ENCODE measurements at regions not wholly inside any gene's neighbourhood (a gene's known extent, or its start where the extent isn't known, plus 50 kb on each side); places are given as distances from the start of the nearest gene placed in this dataset.

DNA sequence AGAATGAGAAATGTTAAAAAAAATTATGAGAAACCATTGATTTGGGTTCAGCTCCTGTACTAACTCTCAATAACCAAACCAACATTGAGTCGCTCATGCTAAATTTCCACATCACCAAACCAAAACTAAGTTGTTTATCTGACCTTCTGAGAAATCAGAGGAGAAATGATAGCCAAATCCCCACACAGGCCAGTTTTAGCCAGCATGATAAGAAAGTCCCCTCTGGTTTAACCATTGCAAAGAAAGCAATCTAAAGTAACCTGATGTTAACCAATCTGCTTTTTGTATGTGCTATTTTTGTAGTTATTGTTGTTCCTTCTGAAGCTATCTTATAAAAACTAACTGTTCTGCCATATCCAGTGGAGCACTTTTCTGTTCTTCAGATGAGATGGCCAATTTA is 599.7 kb downstream of the SLC16A7 start:
- no peaks in the 10 kb centered on the region for H3K9me3 ChIP-seq
- no peaks in the 10 kb centered on the region for H3K4me1 ChIP-seq
- H3K27me3 ChIP-seq = no peaks in the 10 kb centered on the region
- no peaks in the 10 kb centered on the region for H3K36me3 ChIP-seq
- no peak overlapping the region for H3K27ac ChIP-seq
- 94 to 95% methylated on average over 1 of the region's 1 CpG for WGBS, 2 donors
- H3K4me3 ChIP-seq = no peak overlapping the region
- TF ChIP-seq EP300 (IDR thresholded peaks at IDR 0.05) (no peak), POLR2AphosphoS5 (IDR thresholded peaks at IDR 0.05) (no peak), POLR2A (IDR thresholded peaks at IDR 0.05) (no peak), CTCF (IDR thresholded peaks at IDR 0.05) (no peak)
- DNase-seq = no peak
- intact Hi-C loops (cut with DNase I) = no loop called here

- H3K27me3 ChIP-seq = no peaks in the 10 kb centered on the region
- intact Hi-C loops (cut with DNase I) = no loop called here
- no peaks in the 10 kb centered on the region for H3K4me1 ChIP-seq
- no peak overlapping the region for H3K27ac ChIP-seq
- WGBS, 2 donors = 94 to 95% methylated on average over 10 of the region's 10 CpGs
- no peaks in the 10 kb centered on the region for H3K36me3 ChIP-seq
- H3K4me3 ChIP-seq = no peak overlapping the region
- TF ChIP-seq CTCF (IDR thresholded peaks at IDR 0.05) (no peak), POLR2AphosphoS5 (IDR thresholded peaks at IDR 0.05) (no peak), POLR2A (IDR thresholded peaks at IDR 0.05) (no peak), EP300 (IDR thresholded peaks at IDR 0.05) (no peak)
- no peak for DNase-seq
- H3K9me3 ChIP-seq = no peaks in the 10 kb centered on the region
Observed at GRCh38 chr12:60196366-60196765, 600.5 kb downstream of the SLC16A7 start.

GRCh38 chr12:60197589-60197988 is 601.8 kb downstream of the SLC16A7 start:
- DNase-seq = no peak
- no peaks in the 10 kb centered on the region for H3K9me3 ChIP-seq
- intact Hi-C loops (cut with DNase I) = no loop called here
- H3K4me1 ChIP-seq = no peaks in the 10 kb centered on the region
- no peak overlapping the region for H3K4me3 ChIP-seq
- H3K27ac ChIP-seq = no peak overlapping the region
- no peaks in the 10 kb centered on the region for H3K36me3 ChIP-seq
- 66 to 79% methylated on average over 2 of the region's 2 CpGs for WGBS, 2 donors
- no peak for TF ChIP-seq POLR2AphosphoS5 (IDR thresholded peaks at IDR 0.05)
- no peak for TF ChIP-seq POLR2A (IDR thresholded peaks at IDR 0.05)
- no peak for TF ChIP-seq EP300 (IDR thresholded peaks at IDR 0.05)
- TF ChIP-seq CTCF (IDR thresholded peaks at IDR 0.05) = no peak
- H3K27me3 ChIP-seq = no peaks in the 10 kb centered on the region

- Histone ChIP-seq H3K36me3 (no peaks in the 10 kb centered on the region), H3K27ac (no peak overlapping the region), H3K4me1 (peaks cover 0 to 3% (median 0%) of the 10 kb centered on the region in 4 donors), H3K4me3 (no peak overlapping the region), H3K27me3 (no peaks in the 10 kb centered on the region), H3K9me3 (no peaks in the 10 kb centered on the region)
- intact Hi-C loops (cut with DNase I) = no loop called here
- 67 to 73% methylated on average over 4 of the region's 4 CpGs for WGBS, 2 donors
- TF ChIP-seq EP300 (IDR thresholded peaks at IDR 0.05) = no peak
- TF ChIP-seq POLR2AphosphoS5 (IDR thresholded peaks at IDR 0.05) = no peak
- no peak for TF ChIP-seq POLR2A (IDR thresholded peaks at IDR 0.05)
- no peak for TF ChIP-seq CTCF (IDR thresholded peaks at IDR 0.05)
- no peak for DNase-seq
Observed at GRCh38 chr12:60201891-60202290, 606.1 kb downstream of the SLC16A7 start.

DNA sequence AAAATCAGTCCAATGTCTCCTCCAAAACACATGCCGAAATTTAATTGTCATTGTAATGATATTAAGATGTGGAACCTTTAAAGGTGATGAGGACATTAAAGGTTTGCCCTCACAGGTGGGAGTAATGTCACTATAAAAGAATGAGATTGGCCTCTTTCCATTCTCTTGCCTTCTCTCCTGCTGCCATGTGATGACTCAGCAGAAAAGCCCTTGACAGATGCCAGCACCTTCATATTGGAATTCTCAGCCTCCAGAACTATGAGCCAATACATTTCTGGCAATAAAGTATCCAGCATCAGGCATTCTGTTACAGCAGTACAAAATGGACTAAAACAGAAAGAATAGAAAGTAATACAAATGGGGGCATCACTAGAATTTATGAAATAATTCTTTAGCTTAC is 609.7 kb downstream of the SLC16A7 start:
- Histone ChIP-seq H3K36me3 (no peaks in the 10 kb centered on the region), H3K27me3 (no peaks in the 10 kb centered on the region), H3K27ac (no peak overlapping the region), H3K4me1 (peaks cover 0 to 3% (median 0%) of the 10 kb centered on the region in 4 donors), H3K4me3 (no peak overlapping the region), H3K9me3 (no peaks in the 10 kb centered on the region)
- 88 to 89% methylated on average over 1 of the region's 1 CpG for WGBS, 2 donors
- intact Hi-C loops (cut with DNase I) = no loop called here
- DNase-seq = no peak
- TF ChIP-seq EP300 (IDR thresholded peaks at IDR 0.05) (no peak), POLR2A (IDR thresholded peaks at IDR 0.05) (no peak), CTCF (IDR thresholded peaks at IDR 0.05) (no peak), POLR2AphosphoS5 (IDR thresholded peaks at IDR 0.05) (no peak)

Measured in sigmoid colon (tissue), 6 donors.